ENCODE measurements at regions not wholly inside any gene's neighbourhood (a gene's known extent, or its start where the extent isn't known, plus 50 kb on each side); places are given as distances from the start of the nearest gene placed in this dataset. TPM values are rescaled to one million over a fixed set of nuclear protein-coding genes. Genes with fewer than 3 reads are reported as not detected.

Small RNA genes in the stretch of these regions (small RNA-seq; reads per million reads assigned to genes)
- not detected for gene SNRPGP20 (ENCODE audit: insufficient read depth)
